Spleen (tissue), 7 donors: ENCODE measurements at regions not wholly inside any gene's neighbourhood (a gene's known extent, or its start where the extent isn't known, plus 50 kb on each side); places are given as distances from the start of the nearest gene placed in this dataset.

Source experiments
- POLR2A ChIP-seq, 3 donors: fragments of 450-650 bp; IDR thresholded peaks; one replicate each; pipeline ENCODE4 v1.5.1; 2017; ENCODE audit warnings: antibody characterized with exemption in 3 of 3, mild to moderate bottlenecking in 1 of 3
- POLR2AphosphoS5 ChIP-seq, 3 donors: sonication (generic); formaldehyde crosslinking; IDR thresholded peaks; one replicate each; pipeline ENCODE4 v1.5.1; 2017; ENCODE audit warnings: antibody characterized with exemption in 3 of 3
- TF ChIP-seq, protein P1 (sequence below), 11 experiments: fragments of 200-600 bp in 7 of 11; fragments of 450-650 bp in 4 of 11; sonication (generic) in 4 of 11; IDR thresholded peaks in 8 of 11; conservative IDR thresholded peaks in 3 of 11; 1 replicate in 7 of 11; 2 replicates in 4 of 11; pipeline versions ENCODE4 v1.4.0 to v1.8.0; 2016 to 2021; ENCODE audit warnings: antibody characterized with exemption in 11 of 11, inconsistent platforms in 4 of 11, mild to moderate bottlenecking in 1 of 11
- donor health status: DM: no; HTN: no; CAD: no; lungs with moderate emphysema.
- donor health status: DM: no; HTN: no; CAD: no.
- donor health status: DM: no; HTN: no; CAD: no.

DNA sequence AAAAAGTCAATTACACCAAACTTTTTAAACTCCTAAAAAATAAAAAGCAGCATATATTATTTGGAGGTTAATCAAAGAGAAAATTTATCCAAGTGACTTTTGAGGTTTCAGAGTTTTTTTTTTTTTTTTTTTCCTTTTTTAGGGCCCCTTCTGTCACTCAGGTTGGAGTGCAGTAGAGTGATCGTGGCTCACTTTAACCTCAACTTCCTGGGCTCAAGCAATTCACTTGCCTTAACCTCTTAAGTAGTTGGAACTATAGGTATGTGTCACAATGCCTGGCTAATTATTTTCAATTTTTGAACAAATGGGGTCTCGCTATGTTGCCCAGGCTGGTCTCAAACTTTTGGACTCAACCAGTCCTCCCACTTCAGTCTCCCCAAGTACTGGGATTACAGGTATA is 241.7 kb upstream of the HSFY2 start:
- TF ChIP-seq, protein P1, sequence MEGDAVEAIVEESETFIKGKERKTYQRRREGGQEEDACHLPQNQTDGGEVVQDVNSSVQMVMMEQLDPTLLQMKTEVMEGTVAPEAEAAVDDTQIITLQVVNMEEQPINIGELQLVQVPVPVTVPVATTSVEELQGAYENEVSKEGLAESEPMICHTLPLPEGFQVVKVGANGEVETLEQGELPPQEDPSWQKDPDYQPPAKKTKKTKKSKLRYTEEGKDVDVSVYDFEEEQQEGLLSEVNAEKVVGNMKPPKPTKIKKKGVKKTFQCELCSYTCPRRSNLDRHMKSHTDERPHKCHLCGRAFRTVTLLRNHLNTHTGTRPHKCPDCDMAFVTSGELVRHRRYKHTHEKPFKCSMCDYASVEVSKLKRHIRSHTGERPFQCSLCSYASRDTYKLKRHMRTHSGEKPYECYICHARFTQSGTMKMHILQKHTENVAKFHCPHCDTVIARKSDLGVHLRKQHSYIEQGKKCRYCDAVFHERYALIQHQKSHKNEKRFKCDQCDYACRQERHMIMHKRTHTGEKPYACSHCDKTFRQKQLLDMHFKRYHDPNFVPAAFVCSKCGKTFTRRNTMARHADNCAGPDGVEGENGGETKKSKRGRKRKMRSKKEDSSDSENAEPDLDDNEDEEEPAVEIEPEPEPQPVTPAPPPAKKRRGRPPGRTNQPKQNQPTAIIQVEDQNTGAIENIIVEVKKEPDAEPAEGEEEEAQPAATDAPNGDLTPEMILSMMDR (IDR thresholded peaks at IDR 0.05 in 8 of 11, conservative IDR thresholded peaks at IDR 0.05 in 3 of 11) = no peak
- TF ChIP-seq POLR2A (IDR thresholded peaks at IDR 0.05) (no peak), POLR2AphosphoS5 (IDR thresholded peaks at IDR 0.05) (no peak)
